Sigmoid colon (tissue), 4 donors: ENCODE measurements at regions not wholly inside any gene's neighbourhood (a gene's known extent, or its start where the extent isn't known, plus 50 kb on each side); places are given as distances from the start of the nearest gene placed in this dataset.

Experiments used
- POLR2A ChIP-seq, 2 donors: fragments of 450-650 bp; IDR thresholded peaks; one replicate each; pipeline ENCODE4 v1.6.1; 2016; ENCODE audit warnings: antibody characterized with exemption in 2 of 2, mild to moderate bottlenecking in 2 of 2, moderate library complexity in 2 of 2
- POLR2AphosphoS5 ChIP-seq, 4 donors: sonication (generic); formaldehyde crosslinking; IDR thresholded peaks; one replicate each; pipeline ENCODE4 v1.6.1; 2017; ENCODE audit warnings: antibody characterized with exemption in 4 of 4
- TF ChIP-seq, protein P1 (sequence below), 4 experiments: fragments of 450-650 bp in 3 of 4; fragments of 200-600 bp in 1 of 4; IDR thresholded peaks; one replicate each; pipeline ENCODE4 v1.5.1; 2016 to 2019; ENCODE audit warnings: antibody characterized with exemption in 4 of 4, mild to moderate bottlenecking in 3 of 4, moderate library complexity in 2 of 4

DNA sequence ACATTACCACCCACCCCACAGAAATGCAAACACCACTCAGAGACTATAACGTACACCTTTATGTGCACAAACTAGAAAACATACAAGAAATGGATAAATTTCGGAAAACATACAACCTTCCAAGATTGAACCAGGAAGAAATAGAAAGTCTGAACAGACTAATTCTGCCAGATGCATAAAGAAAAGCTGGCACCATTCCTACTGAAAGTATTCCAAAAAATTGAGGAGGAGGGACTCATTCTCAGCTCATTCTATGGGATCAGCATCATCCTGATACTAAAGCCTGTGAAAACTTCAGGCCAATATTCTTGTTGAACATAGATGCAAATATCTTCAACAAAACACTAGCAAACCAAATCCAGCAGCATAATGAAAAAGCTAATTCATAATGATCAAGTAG is 115.1 kb upstream of the CD180 start:
- TF ChIP-seq POLR2A (IDR thresholded peaks at IDR 0.05) (no peak), POLR2AphosphoS5 (IDR thresholded peaks at IDR 0.05) (no peak)
- TF ChIP-seq, protein P1, sequence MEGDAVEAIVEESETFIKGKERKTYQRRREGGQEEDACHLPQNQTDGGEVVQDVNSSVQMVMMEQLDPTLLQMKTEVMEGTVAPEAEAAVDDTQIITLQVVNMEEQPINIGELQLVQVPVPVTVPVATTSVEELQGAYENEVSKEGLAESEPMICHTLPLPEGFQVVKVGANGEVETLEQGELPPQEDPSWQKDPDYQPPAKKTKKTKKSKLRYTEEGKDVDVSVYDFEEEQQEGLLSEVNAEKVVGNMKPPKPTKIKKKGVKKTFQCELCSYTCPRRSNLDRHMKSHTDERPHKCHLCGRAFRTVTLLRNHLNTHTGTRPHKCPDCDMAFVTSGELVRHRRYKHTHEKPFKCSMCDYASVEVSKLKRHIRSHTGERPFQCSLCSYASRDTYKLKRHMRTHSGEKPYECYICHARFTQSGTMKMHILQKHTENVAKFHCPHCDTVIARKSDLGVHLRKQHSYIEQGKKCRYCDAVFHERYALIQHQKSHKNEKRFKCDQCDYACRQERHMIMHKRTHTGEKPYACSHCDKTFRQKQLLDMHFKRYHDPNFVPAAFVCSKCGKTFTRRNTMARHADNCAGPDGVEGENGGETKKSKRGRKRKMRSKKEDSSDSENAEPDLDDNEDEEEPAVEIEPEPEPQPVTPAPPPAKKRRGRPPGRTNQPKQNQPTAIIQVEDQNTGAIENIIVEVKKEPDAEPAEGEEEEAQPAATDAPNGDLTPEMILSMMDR (IDR thresholded peaks at IDR 0.05), result no peak
